ENCODE measurements at regions not wholly inside any gene's neighbourhood (a gene's known extent, or its start where the extent isn't known, plus 50 kb on each side); places are given as distances from the start of the nearest gene placed in this dataset.

GRCh38 chr6:103983860-103984259, 875.9 kb downstream of the HACE1 start:
- H3K4me3 ChIP-seq (ENCODE audit: low read depth, low read length) = no peak overlapping the region
- DNase-seq (ENCODE audit: low read depth) = no peak
- TF ChIP-seq CTCF (IDR thresholded peaks at IDR 0.05; ENCODE audit: control insufficient read depth, extremely low read depth, insufficient read depth) = no peak

DNA sequence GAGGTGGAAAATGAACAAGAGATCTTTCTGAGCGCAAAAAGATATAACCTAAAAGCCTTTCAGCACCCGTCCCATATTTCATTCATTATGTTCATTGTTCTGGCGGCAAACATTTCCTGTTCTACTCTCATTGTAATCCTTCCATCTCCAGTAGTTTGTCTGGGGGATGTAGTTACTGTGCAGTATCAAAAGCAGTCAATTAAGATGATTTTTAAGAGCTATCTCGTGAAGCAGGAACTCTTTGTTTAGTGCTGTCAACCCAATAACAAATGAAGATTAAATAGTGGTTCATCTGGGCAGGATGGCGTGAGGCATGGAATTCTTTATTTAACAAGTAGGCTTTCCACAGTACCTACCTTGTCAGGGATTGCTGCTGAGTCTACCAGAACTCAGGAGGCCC, 876.7 kb downstream of the HACE1 start:
- DNase-seq (ENCODE audit: low read depth) = no peak
- H3K4me3 ChIP-seq (ENCODE audit: low read depth, low read length) = no peak overlapping the region
- TF ChIP-seq CTCF (IDR thresholded peaks at IDR 0.05; ENCODE audit: control insufficient read depth, extremely low read depth, insufficient read depth) = no peak

DNA sequence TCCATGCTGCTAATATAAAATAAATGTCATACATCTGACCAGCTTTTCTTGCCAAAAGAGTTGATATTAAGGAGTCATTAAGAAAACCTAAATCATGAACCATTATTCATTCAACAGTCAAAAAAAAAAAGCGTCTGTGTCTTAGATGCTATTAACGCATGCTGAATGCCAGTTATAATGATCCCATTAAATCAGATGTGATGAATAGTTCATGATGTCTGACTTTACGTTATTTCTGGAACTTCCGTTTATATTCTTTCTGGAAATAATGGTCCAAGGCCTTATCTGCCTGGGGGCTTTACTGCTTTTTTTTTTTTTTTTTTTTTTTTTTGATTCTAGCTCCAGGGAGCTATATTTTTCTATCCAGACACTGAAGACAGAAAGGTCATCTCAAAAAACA, 877.1 kb downstream of the HACE1 start:
- DNase-seq (ENCODE audit: low read depth) = no peak
- H3K4me3 ChIP-seq (ENCODE audit: low read depth, low read length) = no peak overlapping the region
- no peak for TF ChIP-seq CTCF (IDR thresholded peaks at IDR 0.05; ENCODE audit: control insufficient read depth, extremely low read depth, insufficient read depth)

DNA sequence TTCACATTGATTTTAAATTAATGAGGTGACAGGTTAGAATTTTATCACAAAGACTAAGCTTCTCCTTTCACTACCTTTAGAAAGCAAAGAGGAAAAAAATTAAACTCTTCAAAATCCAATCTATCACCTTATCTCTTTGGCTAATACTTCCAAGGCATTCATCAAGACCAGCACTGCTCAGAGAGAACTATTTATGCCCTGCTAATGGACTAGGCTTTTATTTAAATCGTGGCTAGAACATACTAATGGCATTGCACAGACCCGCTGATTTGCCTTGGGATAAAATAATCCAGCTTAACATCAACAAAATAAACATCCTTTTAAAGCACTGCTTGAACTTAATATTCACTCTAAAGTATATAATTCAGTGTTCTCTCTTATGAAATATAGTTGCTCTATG, 880.4 kb downstream of the HACE1 start:
- H3K4me3 ChIP-seq (ENCODE audit: low read depth, low read length) = no peak overlapping the region
- DNase-seq (ENCODE audit: low read depth) = no peak
- TF ChIP-seq CTCF (IDR thresholded peaks at IDR 0.05; ENCODE audit: control insufficient read depth, extremely low read depth, insufficient read depth) = no peak

- TF ChIP-seq CTCF (IDR thresholded peaks at IDR 0.05; ENCODE audit: control insufficient read depth, extremely low read depth, insufficient read depth) = no peak
- no peak overlapping the region for H3K4me3 ChIP-seq (ENCODE audit: low read depth, low read length)
- DNase-seq (ENCODE audit: low read depth) = no peak
Observed at GRCh38 chr6:103937389-103937788, 922.3 kb downstream of the HACE1 start.

GRCh38 chr6:103925317-103925716, 934.4 kb downstream of the HACE1 start:
- no peak overlapping the region for H3K4me3 ChIP-seq (ENCODE audit: low read depth, low read length)
- no peak for TF ChIP-seq CTCF (IDR thresholded peaks at IDR 0.05; ENCODE audit: control insufficient read depth, extremely low read depth, insufficient read depth)
- no peak for DNase-seq (ENCODE audit: low read depth)

- H3K4me3 ChIP-seq (ENCODE audit: low read depth, low read length) = no peak overlapping the region
- TF ChIP-seq CTCF (IDR thresholded peaks at IDR 0.05; ENCODE audit: control insufficient read depth, extremely low read depth, insufficient read depth) = no peak
- DNase-seq (ENCODE audit: low read depth) = no peak
Observed at GRCh38 chr6:103910018-103910417, 949.7 kb downstream of the HACE1 start.

All from LNCaP clone FGC (cell line).